ENCODE measurements at regions not wholly inside any gene's neighbourhood (a gene's known extent, or its start where the extent isn't known, plus 50 kb on each side); places are given as distances from the start of the nearest gene placed in this dataset.

- Histone ChIP-seq H3K9ac (ENCODE audit: insufficient read depth, low read length) (no peak overlapping the region), H4K20me1 (ENCODE audit: control insufficient read depth, extremely low read depth, insufficient read depth, low read length) (no peaks in the 10 kb centered on the region), H3K27ac (ENCODE audit: insufficient read depth, low read length) (no peak overlapping the region), H3K36me3 (ENCODE audit: control insufficient read depth, insufficient read depth, low read length) (no peaks in the 10 kb centered on the region), H3K4me3 (replicated peaks in 1 of 4; ENCODE audit: control extremely low read depth in 1 of 4, insufficient read depth in 1 of 4, low read depth in 3 of 4, low read length in 4 of 4) (no peak overlapping the region), H3K27me3 (ENCODE audit: control insufficient read depth, insufficient read depth, low read length) (no peaks in the 10 kb centered on the region), H3K4me1 (ENCODE audit: control insufficient read depth, extremely low read depth, insufficient read depth, low read length) (no peaks in the 10 kb centered on the region), H3K4me2 (ENCODE audit: extremely low read depth, insufficient read depth, low read length) (no peak overlapping the region), H2AFZ (ENCODE audit: low read length) (no peak overlapping the region), H3K9me3 (ENCODE audit: control insufficient read depth, insufficient read depth, low read depth, low read length) (no peaks in the 10 kb centered on the region), H3K79me2 (ENCODE audit: control insufficient read depth, insufficient read depth, low read length) (no peaks in the 10 kb centered on the region)
- no peak for TF ChIP-seq EZH2 (IDR thresholded peaks at IDR 0.05; ENCODE audit: low read length, missing control alignments)
- TF ChIP-seq, protein P1, sequence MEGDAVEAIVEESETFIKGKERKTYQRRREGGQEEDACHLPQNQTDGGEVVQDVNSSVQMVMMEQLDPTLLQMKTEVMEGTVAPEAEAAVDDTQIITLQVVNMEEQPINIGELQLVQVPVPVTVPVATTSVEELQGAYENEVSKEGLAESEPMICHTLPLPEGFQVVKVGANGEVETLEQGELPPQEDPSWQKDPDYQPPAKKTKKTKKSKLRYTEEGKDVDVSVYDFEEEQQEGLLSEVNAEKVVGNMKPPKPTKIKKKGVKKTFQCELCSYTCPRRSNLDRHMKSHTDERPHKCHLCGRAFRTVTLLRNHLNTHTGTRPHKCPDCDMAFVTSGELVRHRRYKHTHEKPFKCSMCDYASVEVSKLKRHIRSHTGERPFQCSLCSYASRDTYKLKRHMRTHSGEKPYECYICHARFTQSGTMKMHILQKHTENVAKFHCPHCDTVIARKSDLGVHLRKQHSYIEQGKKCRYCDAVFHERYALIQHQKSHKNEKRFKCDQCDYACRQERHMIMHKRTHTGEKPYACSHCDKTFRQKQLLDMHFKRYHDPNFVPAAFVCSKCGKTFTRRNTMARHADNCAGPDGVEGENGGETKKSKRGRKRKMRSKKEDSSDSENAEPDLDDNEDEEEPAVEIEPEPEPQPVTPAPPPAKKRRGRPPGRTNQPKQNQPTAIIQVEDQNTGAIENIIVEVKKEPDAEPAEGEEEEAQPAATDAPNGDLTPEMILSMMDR (conservative IDR thresholded peaks at IDR 0.05 in 1 of 2, IDR thresholded peaks at IDR 0.05 in 1 of 2; ENCODE audit: low read depth in 1 of 2, low read length in 2 of 2) = no peak
- no peak for DNase-seq (ENCODE audit: low read depth in 2 of 2)
Observed at GRCh38 chr5:30759731-30760130, 433.8 kb upstream of the CDH6 start.

GRCh38 chr5:30752015-30752414, 441.5 kb upstream of the CDH6 start:
- Histone ChIP-seq H3K9me3 (ENCODE audit: control insufficient read depth, insufficient read depth, low read depth, low read length) (no peaks in the 10 kb centered on the region), H2AFZ (ENCODE audit: low read length) (no peak overlapping the region), H3K4me1 (ENCODE audit: control insufficient read depth, extremely low read depth, insufficient read depth, low read length) (no peaks in the 10 kb centered on the region), H4K20me1 (ENCODE audit: control insufficient read depth, extremely low read depth, insufficient read depth, low read length) (no peaks in the 10 kb centered on the region), H3K79me2 (ENCODE audit: control insufficient read depth, insufficient read depth, low read length) (no peaks in the 10 kb centered on the region), H3K4me3 (replicated peaks in 1 of 4; ENCODE audit: control extremely low read depth in 1 of 4, insufficient read depth in 1 of 4, low read depth in 3 of 4, low read length in 4 of 4) (no peak overlapping the region), H3K36me3 (ENCODE audit: control insufficient read depth, insufficient read depth, low read length) (no peaks in the 10 kb centered on the region), H3K4me2 (ENCODE audit: extremely low read depth, insufficient read depth, low read length) (no peak overlapping the region), H3K27me3 (ENCODE audit: control insufficient read depth, insufficient read depth, low read length) (no peaks in the 10 kb centered on the region), H3K27ac (ENCODE audit: insufficient read depth, low read length) (no peak overlapping the region), H3K9ac (ENCODE audit: insufficient read depth, low read length) (no peak overlapping the region)
- TF ChIP-seq, protein P1 (conservative IDR thresholded peaks at IDR 0.05 in 1 of 2, IDR thresholded peaks at IDR 0.05 in 1 of 2; ENCODE audit: low read depth in 1 of 2, low read length in 2 of 2) = no peak
- no peak for TF ChIP-seq EZH2 (IDR thresholded peaks at IDR 0.05; ENCODE audit: low read length, missing control alignments)
- DNase-seq (ENCODE audit: low read depth in 2 of 2) = peak in 1 of 2 donors; percentile 1

DNA sequence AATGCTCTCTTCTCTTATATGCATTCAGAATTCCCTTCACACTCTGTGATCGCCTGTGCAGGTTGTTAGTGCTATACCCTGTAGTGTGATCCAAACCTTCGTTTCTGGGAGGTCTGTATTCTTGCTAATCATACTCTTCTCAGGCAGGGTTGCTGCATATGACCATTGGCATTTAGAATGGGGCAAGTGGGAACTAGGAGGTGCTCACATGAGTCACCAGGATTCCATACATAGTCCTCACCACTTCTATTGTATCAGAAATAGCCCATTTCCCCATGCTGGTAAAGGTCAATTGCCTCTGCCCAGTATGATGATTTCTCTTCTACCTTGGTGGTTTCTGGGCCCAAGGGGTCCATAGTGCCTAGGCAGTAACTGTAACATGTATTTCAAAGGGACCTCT, 443.5 kb upstream of the CDH6 start:
- TF ChIP-seq, protein P1 (conservative IDR thresholded peaks at IDR 0.05 in 1 of 2, IDR thresholded peaks at IDR 0.05 in 1 of 2; ENCODE audit: low read depth in 1 of 2, low read length in 2 of 2) = no peak
- no peak for TF ChIP-seq EZH2 (IDR thresholded peaks at IDR 0.05; ENCODE audit: low read length, missing control alignments)
- Histone ChIP-seq H3K4me1 (ENCODE audit: control insufficient read depth, extremely low read depth, insufficient read depth, low read length) (no peaks in the 10 kb centered on the region), H3K9ac (ENCODE audit: insufficient read depth, low read length) (no peak overlapping the region), H3K27me3 (ENCODE audit: control insufficient read depth, insufficient read depth, low read length) (no peaks in the 10 kb centered on the region), H2AFZ (ENCODE audit: low read length) (no peak overlapping the region), H3K9me3 (ENCODE audit: control insufficient read depth, insufficient read depth, low read depth, low read length) (no peaks in the 10 kb centered on the region), H3K27ac (ENCODE audit: insufficient read depth, low read length) (no peak overlapping the region), H3K4me2 (ENCODE audit: extremely low read depth, insufficient read depth, low read length) (no peak overlapping the region), H3K79me2 (ENCODE audit: control insufficient read depth, insufficient read depth, low read length) (no peaks in the 10 kb centered on the region), H3K36me3 (ENCODE audit: control insufficient read depth, insufficient read depth, low read length) (no peaks in the 10 kb centered on the region), H3K4me3 (replicated peaks in 1 of 4; ENCODE audit: control extremely low read depth in 1 of 4, insufficient read depth in 1 of 4, low read depth in 3 of 4, low read length in 4 of 4) (no peak overlapping the region), H4K20me1 (ENCODE audit: control insufficient read depth, extremely low read depth, insufficient read depth, low read length) (no peaks in the 10 kb centered on the region)
- peak in 1 of 2 donors; percentile 47 for DNase-seq (ENCODE audit: low read depth in 2 of 2)

Data from fibroblast of lung (primary cell).